Gastrocnemius medialis (tissue), 4 donors: ENCODE measurements at regions not wholly inside any gene's neighbourhood (a gene's known extent, or its start where the extent isn't known, plus 50 kb on each side); places are given as distances from the start of the nearest gene placed in this dataset.

Experiments used
- POLR2A ChIP-seq, 2 donors: fragments of 450-650 bp; IDR thresholded peaks; one replicate each; pipeline ENCODE4 v1.6.1; 2017; ENCODE audit warnings: antibody characterized with exemption in 2 of 2, mild to moderate bottlenecking in 2 of 2, moderate library complexity in 2 of 2
- TF ChIP-seq, protein P1 (sequence below), 5 experiments: fragments of 450-650 bp in 3 of 5; fragments of 200-600 bp in 2 of 5; sonication (generic) in 2 of 5; IDR thresholded peaks in 4 of 5; conservative IDR thresholded peaks in 1 of 5; 1 replicate in 4 of 5; 2 replicates in 1 of 5; pipeline ENCODE4 v1.5.1; 2016 to 2019; ENCODE audit warnings: antibody characterized with exemption in 5 of 5, mild to moderate bottlenecking in 3 of 5, moderate library complexity in 3 of 5

DNA sequence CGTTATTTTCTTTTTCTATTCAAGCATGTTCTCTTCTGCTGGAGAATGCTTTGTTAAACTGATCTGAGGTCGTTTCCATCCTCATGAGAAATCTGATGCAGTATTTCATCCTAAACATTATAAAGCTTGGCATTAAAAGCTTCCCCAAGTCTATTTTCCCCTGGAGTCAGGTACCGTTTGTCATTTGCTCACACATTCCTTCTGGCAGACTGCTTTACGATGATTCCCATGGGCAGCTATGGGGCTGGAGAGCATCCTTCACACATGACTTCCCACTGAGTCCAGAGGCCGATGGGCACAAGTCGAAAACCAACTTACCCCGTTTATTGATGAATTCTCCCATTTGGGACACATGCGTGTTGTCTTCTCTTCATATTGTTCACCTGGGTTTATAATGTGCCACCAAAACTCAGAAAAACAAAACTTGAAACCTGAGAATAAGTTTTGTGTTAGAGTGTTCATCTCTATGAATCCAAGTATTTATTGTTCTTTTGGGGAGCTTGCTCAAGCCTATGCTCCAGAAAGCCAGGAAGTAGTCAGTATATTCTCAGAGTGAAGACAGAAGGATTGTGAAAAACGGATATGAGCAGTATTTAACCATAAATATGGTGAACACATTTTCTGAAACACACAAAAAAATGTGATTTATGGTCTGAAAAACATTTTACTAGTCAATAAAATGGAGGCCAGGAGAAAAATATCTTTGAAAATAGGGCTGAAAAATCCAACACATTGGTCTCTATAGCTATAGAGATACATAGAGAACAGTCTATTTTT lies 298.8 kb upstream of the NOCT start:
- TF ChIP-seq, protein P1, sequence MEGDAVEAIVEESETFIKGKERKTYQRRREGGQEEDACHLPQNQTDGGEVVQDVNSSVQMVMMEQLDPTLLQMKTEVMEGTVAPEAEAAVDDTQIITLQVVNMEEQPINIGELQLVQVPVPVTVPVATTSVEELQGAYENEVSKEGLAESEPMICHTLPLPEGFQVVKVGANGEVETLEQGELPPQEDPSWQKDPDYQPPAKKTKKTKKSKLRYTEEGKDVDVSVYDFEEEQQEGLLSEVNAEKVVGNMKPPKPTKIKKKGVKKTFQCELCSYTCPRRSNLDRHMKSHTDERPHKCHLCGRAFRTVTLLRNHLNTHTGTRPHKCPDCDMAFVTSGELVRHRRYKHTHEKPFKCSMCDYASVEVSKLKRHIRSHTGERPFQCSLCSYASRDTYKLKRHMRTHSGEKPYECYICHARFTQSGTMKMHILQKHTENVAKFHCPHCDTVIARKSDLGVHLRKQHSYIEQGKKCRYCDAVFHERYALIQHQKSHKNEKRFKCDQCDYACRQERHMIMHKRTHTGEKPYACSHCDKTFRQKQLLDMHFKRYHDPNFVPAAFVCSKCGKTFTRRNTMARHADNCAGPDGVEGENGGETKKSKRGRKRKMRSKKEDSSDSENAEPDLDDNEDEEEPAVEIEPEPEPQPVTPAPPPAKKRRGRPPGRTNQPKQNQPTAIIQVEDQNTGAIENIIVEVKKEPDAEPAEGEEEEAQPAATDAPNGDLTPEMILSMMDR (IDR thresholded peaks at IDR 0.05 in 4 of 5, conservative IDR thresholded peaks at IDR 0.05 in 1 of 5), result no peak
- TF ChIP-seq POLR2A (IDR thresholded peaks at IDR 0.05), result no peak
